ENCODE measurements at regions not wholly inside any gene's neighbourhood (a gene's known extent, or its start where the extent isn't known, plus 50 kb on each side); places are given as distances from the start of the nearest gene placed in this dataset.

DNA sequence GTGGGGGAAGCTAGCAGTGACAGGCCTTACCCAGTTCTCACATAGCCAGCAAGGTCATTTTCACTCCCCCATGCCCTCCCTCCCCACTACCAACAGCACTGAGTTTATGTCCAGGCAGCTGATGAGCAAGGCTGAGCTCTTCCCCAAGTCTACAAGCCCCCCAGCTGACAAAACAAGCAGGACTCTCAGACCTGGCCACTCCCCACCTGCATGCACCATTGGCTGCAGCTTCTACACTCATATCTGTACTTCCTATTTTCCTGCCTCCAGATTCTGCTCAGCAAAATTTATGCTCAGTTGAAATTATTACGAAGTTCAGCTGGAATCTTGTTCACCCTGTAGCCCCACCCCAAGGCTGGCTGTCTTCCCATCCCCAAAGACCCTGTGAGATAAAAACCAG lies 339.3 kb downstream of the ARL6IP6 start:
- Histone ChIP-seq H3K4me1 (ENCODE audit: control insufficient read depth, extremely low read depth, insufficient read depth, low read length) (no peaks in the 10 kb centered on the region), H3K4me2 (ENCODE audit: extremely low read depth, insufficient read depth, low read length) (no peak overlapping the region), H3K27ac (ENCODE audit: insufficient read depth, low read length) (no peak overlapping the region), H3K79me2 (ENCODE audit: control insufficient read depth, insufficient read depth, low read length) (no peaks in the 10 kb centered on the region), H4K20me1 (ENCODE audit: control insufficient read depth, extremely low read depth, insufficient read depth, low read length) (no peaks in the 10 kb centered on the region), H3K27me3 (ENCODE audit: control insufficient read depth, insufficient read depth, low read length) (no peaks in the 10 kb centered on the region), H3K9me3 (ENCODE audit: control insufficient read depth, insufficient read depth, low read depth, low read length) (no peaks in the 10 kb centered on the region), H3K4me3 (replicated peaks in 1 of 4; ENCODE audit: control extremely low read depth in 1 of 4, insufficient read depth in 1 of 4, low read depth in 3 of 4, low read length in 4 of 4) (no peak overlapping the region), H3K36me3 (ENCODE audit: control insufficient read depth, insufficient read depth, low read length) (no peaks in the 10 kb centered on the region), H3K9ac (ENCODE audit: insufficient read depth, low read length) (no peak overlapping the region), H2AFZ (ENCODE audit: low read length) (no peak overlapping the region)
- TF ChIP-seq EZH2 (IDR thresholded peaks at IDR 0.05; ENCODE audit: low read length, missing control alignments), result no peak
- TF ChIP-seq, protein P1, sequence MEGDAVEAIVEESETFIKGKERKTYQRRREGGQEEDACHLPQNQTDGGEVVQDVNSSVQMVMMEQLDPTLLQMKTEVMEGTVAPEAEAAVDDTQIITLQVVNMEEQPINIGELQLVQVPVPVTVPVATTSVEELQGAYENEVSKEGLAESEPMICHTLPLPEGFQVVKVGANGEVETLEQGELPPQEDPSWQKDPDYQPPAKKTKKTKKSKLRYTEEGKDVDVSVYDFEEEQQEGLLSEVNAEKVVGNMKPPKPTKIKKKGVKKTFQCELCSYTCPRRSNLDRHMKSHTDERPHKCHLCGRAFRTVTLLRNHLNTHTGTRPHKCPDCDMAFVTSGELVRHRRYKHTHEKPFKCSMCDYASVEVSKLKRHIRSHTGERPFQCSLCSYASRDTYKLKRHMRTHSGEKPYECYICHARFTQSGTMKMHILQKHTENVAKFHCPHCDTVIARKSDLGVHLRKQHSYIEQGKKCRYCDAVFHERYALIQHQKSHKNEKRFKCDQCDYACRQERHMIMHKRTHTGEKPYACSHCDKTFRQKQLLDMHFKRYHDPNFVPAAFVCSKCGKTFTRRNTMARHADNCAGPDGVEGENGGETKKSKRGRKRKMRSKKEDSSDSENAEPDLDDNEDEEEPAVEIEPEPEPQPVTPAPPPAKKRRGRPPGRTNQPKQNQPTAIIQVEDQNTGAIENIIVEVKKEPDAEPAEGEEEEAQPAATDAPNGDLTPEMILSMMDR (conservative IDR thresholded peaks at IDR 0.05 in 1 of 2, IDR thresholded peaks at IDR 0.05 in 1 of 2; ENCODE audit: low read depth in 1 of 2, low read length in 2 of 2), result no peak
- no peak for DNase-seq (ENCODE audit: low read depth in 2 of 2)

DNA sequence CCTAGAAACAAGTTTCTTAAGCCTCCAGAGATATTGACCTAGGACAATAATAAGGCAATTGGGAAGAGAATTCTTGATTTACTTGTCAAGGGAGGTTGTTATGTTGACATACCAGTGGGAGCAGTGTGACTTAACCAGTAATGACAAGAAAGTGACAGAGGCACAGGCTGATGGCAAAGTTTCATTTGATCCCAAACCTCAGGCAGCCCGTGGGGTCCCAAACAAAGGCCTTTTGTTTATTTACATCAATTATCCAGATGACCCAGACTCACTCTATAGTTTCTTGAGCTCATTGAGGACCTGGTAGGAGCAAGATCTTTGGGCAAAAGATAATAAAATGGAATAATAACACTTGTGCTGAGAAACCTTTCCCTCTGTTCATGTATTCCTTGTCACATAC lies 336.8 kb downstream of the ARL6IP6 start:
- TF ChIP-seq, protein P1 (conservative IDR thresholded peaks at IDR 0.05 in 1 of 2, IDR thresholded peaks at IDR 0.05 in 1 of 2; ENCODE audit: low read depth in 1 of 2, low read length in 2 of 2), result no peak
- no peak for TF ChIP-seq EZH2 (IDR thresholded peaks at IDR 0.05; ENCODE audit: low read length, missing control alignments)
- DNase-seq (ENCODE audit: low read depth in 2 of 2), result no peak
- Histone ChIP-seq H3K4me2 (ENCODE audit: extremely low read depth, insufficient read depth, low read length) (no peak overlapping the region), H2AFZ (ENCODE audit: low read length) (no peak overlapping the region), H3K4me3 (replicated peaks in 1 of 4; ENCODE audit: control extremely low read depth in 1 of 4, insufficient read depth in 1 of 4, low read depth in 3 of 4, low read length in 4 of 4) (no peak overlapping the region), H3K9me3 (ENCODE audit: control insufficient read depth, insufficient read depth, low read depth, low read length) (no peaks in the 10 kb centered on the region), H3K36me3 (ENCODE audit: control insufficient read depth, insufficient read depth, low read length) (no peaks in the 10 kb centered on the region), H4K20me1 (ENCODE audit: control insufficient read depth, extremely low read depth, insufficient read depth, low read length) (no peaks in the 10 kb centered on the region), H3K27ac (ENCODE audit: insufficient read depth, low read length) (no peak overlapping the region), H3K79me2 (ENCODE audit: control insufficient read depth, insufficient read depth, low read length) (no peaks in the 10 kb centered on the region), H3K9ac (ENCODE audit: insufficient read depth, low read length) (no peak overlapping the region), H3K4me1 (ENCODE audit: control insufficient read depth, extremely low read depth, insufficient read depth, low read length) (no peaks in the 10 kb centered on the region), H3K27me3 (ENCODE audit: control insufficient read depth, insufficient read depth, low read length) (no peaks in the 10 kb centered on the region)

DNA sequence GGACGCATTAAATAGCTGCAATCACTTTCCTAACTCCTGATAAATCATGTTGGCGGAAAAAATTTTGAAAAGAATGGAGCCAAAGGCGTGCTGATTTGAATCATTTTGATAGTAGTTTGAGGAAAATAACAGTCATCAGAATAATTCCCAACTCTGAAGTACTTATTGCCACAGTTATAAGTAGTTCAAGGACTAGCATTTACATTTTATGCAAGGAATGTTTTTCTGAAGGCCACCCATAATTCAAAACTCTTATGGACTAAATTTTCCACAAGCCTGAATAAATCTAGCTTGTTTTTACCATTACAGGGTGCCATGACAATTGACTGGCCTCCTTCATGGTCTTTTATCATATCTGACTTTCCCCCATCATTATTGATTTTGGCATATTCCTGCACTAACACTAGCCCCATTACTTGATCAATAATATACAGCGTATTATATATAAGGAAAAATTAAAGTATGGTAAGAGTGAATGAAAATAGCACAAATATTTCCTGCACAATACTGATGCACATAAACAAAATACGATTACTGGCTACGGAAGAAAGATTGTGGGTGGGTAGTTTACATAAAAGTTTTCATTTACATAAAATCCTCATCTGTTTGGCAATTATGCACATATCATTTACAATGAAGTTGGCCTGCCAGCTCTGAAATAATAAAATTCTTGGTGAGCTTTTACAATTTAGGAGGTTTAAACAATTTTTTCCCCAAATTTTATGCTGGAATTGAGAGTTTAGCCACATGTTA lies 334.6 kb downstream of the ARL6IP6 start:
- Histone ChIP-seq H3K36me3 (ENCODE audit: control insufficient read depth, insufficient read depth, low read length) (no peaks in the 10 kb centered on the region), H3K4me2 (ENCODE audit: extremely low read depth, insufficient read depth, low read length) (no peak overlapping the region), H3K27me3 (ENCODE audit: control insufficient read depth, insufficient read depth, low read length) (no peaks in the 10 kb centered on the region)

More for the DNA sequence above, 334.6 kb downstream of the ARL6IP6 start:
- Histone ChIP-seq H3K9me3 (ENCODE audit: control insufficient read depth, insufficient read depth, low read depth, low read length) (no peaks in the 10 kb centered on the region), H3K27ac (ENCODE audit: insufficient read depth, low read length) (no peak overlapping the region), H3K4me3 (replicated peaks in 1 of 4; ENCODE audit: control extremely low read depth in 1 of 4, insufficient read depth in 1 of 4, low read depth in 3 of 4, low read length in 4 of 4) (no peak overlapping the region), H3K79me2 (ENCODE audit: control insufficient read depth, insufficient read depth, low read length) (no peaks in the 10 kb centered on the region), H3K9ac (ENCODE audit: insufficient read depth, low read length) (no peak overlapping the region), H3K4me1 (ENCODE audit: control insufficient read depth, extremely low read depth, insufficient read depth, low read length) (no peaks in the 10 kb centered on the region), H2AFZ (ENCODE audit: low read length) (no peak overlapping the region), H4K20me1 (ENCODE audit: control insufficient read depth, extremely low read depth, insufficient read depth, low read length) (no peaks in the 10 kb centered on the region)
- TF ChIP-seq EZH2 (IDR thresholded peaks at IDR 0.05; ENCODE audit: low read length, missing control alignments), result no peak
- TF ChIP-seq, protein P1 (conservative IDR thresholded peaks at IDR 0.05 in 1 of 2, IDR thresholded peaks at IDR 0.05 in 1 of 2; ENCODE audit: low read depth in 1 of 2, low read length in 2 of 2), result no peak
- DNase-seq (ENCODE audit: low read depth in 2 of 2), result no peak

Measured in fibroblast of lung (primary cell).